MCF 10A (cell line): ENCODE measurements at regions not wholly inside any gene's neighbourhood (a gene's known extent, or its start where the extent isn't known, plus 50 kb on each side); places are given as distances from the start of the nearest gene placed in this dataset.

Experiments
- BruUV-seq: library from RNA; stranded (reverse); fragments of 400-500 nt; replicated peaks from 2 replicates; lab custom pipeline; 2021; lab: Mats Ljungman, UMichigan
- CTCF ChIA-PET: fragments of 300-600 bp; sonication (Branson Sonifier 250); formaldehyde crosslinking; extraction: SDS; loops from one replicate; lab custom pipeline; 2021; ENCODE audit warnings: antibody characterized with exemption, inconsistent platforms; lab: Yijun Ruan, JAX
- POLR2A ChIA-PET: fragments of 300-600, 350-650 bp; sonication (Branson Sonifier 250); formaldehyde crosslinking; extraction: SDS; loops from one replicate; lab custom pipeline; 2020; ENCODE audit warnings: antibody characterized with exemption, inconsistent platforms; lab: Yijun Ruan, JAX
- DNase-seq: peaks from one replicate; pipeline ENCODE4 v3.0.0-alpha.2; 2018; ENCODE audit not compliant: unreplicated experiment
- H3K27ac Mint-ChIP-seq: one replicate; pipeline ENCODE4 v1.8.0; 2022; ENCODE audit warnings: mild to moderate bottlenecking, low read depth, mixed read lengths; ENCODE audit not compliant: unreplicated experiment
- H3K27me3 Mint-ChIP-seq: one replicate; pipeline ENCODE4 v1.8.0; 2022; ENCODE audit warnings: mixed read lengths; ENCODE audit not compliant: insufficient read depth, unreplicated experiment
- H3K36me3 Mint-ChIP-seq: one replicate; pipeline ENCODE4 v1.8.0; 2022; ENCODE audit warnings: mild to moderate bottlenecking, moderate library complexity, mixed read lengths; ENCODE audit not compliant: insufficient read depth, unreplicated experiment
- H3K4me1 Mint-ChIP-seq: one replicate; pipeline ENCODE4 v1.8.0; 2022; ENCODE audit warnings: mixed read lengths; ENCODE audit not compliant: insufficient read depth, unreplicated experiment
- H3K4me3 Mint-ChIP-seq: one replicate; pipeline ENCODE4 v1.8.0; 2022; ENCODE audit warnings: mild to moderate bottlenecking, moderate library complexity, mixed read lengths; ENCODE audit not compliant: unreplicated experiment
- H3K9me3 Mint-ChIP-seq: one replicate; pipeline ENCODE4 v1.8.0; 2022; ENCODE audit warnings: mixed read lengths; ENCODE audit not compliant: unreplicated experiment
- intact Hi-C: fragments of 100-400 bp; cut with micrococcal nuclease; formaldehyde crosslinking; loops from 2 replicates; pipeline ENCODE4 v1.14.1; 2022
- TF ChIP-seq, protein P1 (sequence below): fragments of 200-600 bp; IDR thresholded peaks from one replicate; pipeline ENCODE4 v1.8.0; 2022; ENCODE audit warnings: antibody characterized with exemption, mild to moderate bottlenecking; ENCODE audit not compliant: unreplicated experiment

DNA sequence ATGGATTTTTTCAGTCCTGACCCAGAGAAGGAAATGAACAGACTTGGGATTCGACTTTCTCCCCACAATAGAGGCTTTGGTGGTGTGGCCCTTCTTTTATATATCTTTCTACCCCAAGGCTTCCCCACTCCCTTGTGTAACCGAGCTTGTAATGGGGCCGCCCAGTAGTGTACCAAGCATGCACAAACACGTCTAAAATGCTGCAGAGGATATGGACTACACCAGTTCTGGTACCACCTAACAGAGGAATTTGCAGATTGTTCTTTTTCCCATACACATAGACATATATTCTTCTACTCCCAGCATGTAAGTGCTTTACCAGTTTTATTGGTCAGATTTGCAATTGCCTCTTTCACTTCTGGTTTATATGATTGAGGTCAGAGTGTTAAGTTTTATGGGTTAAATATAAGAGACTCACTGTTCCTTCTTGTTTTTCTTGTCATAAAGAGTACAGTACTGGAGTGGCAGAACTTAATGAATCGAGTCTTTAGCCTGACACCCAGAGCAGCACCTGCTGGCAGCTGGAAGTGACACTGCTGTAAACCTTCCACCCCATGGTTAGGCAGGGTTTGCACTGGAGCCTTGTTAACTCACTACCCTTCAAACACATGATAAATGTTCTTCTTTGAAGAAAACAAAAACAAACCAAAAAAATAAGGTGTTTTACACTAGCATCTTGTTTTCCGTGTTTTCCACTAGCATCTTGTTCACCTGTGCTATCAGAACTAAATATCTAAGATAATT is 198.6 kb downstream of the PTPRC start:
- CTCF ChIA-PET: interaction anchor here (0.5 to 1.1 kb wide), 3 partner anchors 99 to 708 kb away, joined by 3 to 4 read pairs (median 4); no protein-coding TSS in a partner anchor
- TF ChIP-seq, protein P1, sequence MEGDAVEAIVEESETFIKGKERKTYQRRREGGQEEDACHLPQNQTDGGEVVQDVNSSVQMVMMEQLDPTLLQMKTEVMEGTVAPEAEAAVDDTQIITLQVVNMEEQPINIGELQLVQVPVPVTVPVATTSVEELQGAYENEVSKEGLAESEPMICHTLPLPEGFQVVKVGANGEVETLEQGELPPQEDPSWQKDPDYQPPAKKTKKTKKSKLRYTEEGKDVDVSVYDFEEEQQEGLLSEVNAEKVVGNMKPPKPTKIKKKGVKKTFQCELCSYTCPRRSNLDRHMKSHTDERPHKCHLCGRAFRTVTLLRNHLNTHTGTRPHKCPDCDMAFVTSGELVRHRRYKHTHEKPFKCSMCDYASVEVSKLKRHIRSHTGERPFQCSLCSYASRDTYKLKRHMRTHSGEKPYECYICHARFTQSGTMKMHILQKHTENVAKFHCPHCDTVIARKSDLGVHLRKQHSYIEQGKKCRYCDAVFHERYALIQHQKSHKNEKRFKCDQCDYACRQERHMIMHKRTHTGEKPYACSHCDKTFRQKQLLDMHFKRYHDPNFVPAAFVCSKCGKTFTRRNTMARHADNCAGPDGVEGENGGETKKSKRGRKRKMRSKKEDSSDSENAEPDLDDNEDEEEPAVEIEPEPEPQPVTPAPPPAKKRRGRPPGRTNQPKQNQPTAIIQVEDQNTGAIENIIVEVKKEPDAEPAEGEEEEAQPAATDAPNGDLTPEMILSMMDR: no peak
- Mint-ChIP-seq H3K4me3 (no peak overlapping the region), H3K27me3 (no peaks in the 10 kb centered on the region), H3K36me3 (no peaks in the 10 kb centered on the region), H3K4me1 (peaks cover 23% of the 10 kb centered on the region), H3K9me3 (no peaks in the 10 kb centered on the region), H3K27ac (peak overlapping the region; percentile 56)
- POLR2A ChIA-PET: interaction anchor here (0.7 to 0.9 kb wide), 3 partner anchors 47 to 100 kb away, joined by 3 read pairs; no protein-coding TSS in a partner anchor
- no TSS peak for BruUV-seq
- intact Hi-C loops: no loop called here
- DNase-seq: peak; percentile 34

DNA sequence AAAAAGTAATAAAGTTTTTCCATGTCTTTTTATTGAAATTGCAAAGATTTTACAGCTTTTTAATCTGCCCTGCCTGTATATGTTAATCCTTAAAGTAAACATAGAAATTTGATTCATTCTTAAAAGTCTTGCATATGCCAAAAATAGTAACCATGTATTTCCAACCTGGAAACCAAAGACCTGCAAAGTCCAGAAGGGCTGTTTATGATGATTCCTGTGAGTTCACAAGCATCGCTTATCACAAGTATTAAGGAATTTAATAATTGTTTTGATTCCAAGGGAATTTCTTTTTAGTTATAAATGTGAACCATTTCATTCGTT is 199.1 kb downstream of the PTPRC start:
- H3K4me1 Mint-ChIP-seq: peaks cover 23% of the 10 kb centered on the region
- H3K36me3 Mint-ChIP-seq: peaks cover 4% of the 10 kb centered on the region
- POLR2A ChIA-PET: interaction anchor here (0.9 kb wide), 1 partner anchor 99 kb away, joined by 3 read pairs; no protein-coding TSS in a partner anchor
- H3K9me3 Mint-ChIP-seq: no peaks in the 10 kb centered on the region
- TF ChIP-seq, protein P1: no peak
- no peaks in the 10 kb centered on the region for H3K27me3 Mint-ChIP-seq
- no peak overlapping the region for H3K27ac Mint-ChIP-seq
- CTCF ChIA-PET: interaction anchor here (0.5 to 1.1 kb wide), 3 partner anchors 98 to 626 kb away, joined by 3 to 4 read pairs (median 4); no protein-coding TSS in a partner anchor
- H3K4me3 Mint-ChIP-seq: no peak overlapping the region
- intact Hi-C loops: no loop called here
- no peak for DNase-seq
- BruUV-seq: no TSS peak

GRCh38 chr1:198841477-198841876 is 202.6 kb downstream of the PTPRC start:
- H3K27ac Mint-ChIP-seq: no peak overlapping the region
- ChIA-PET POLR2A (interaction anchor here (0.7 kb wide), 1 partner anchor 1382 kb away, joined by 3 read pairs; no protein-coding TSS in a partner anchor), CTCF (interaction anchor here (1.4 to 1.7 kb wide), 2 partner anchors 14 to 622 kb away, joined by 3 read pairs; no protein-coding TSS in a partner anchor)
- H3K4me1 Mint-ChIP-seq: peaks cover 15% of the 10 kb centered on the region
- peaks cover 25% of the 10 kb centered on the region for H3K36me3 Mint-ChIP-seq
- TF ChIP-seq, protein P1: no peak
- DNase-seq: no peak
- no TSS peak for BruUV-seq
- H3K9me3 Mint-ChIP-seq: no peaks in the 10 kb centered on the region
- H3K27me3 Mint-ChIP-seq: no peaks in the 10 kb centered on the region
- no peak overlapping the region for H3K4me3 Mint-ChIP-seq
- intact Hi-C loops: loop anchor here (5.0 kb wide), 1 partner anchor 271 kb away; no protein-coding TSS in a partner anchor

GRCh38 chr1:198842686-198843085 is 203.8 kb downstream of the PTPRC start:
- POLR2A ChIA-PET: no interaction called here
- Mint-ChIP-seq H3K4me3 (no peak overlapping the region), H3K4me1 (peaks cover 3% of the 10 kb centered on the region), H3K9me3 (no peaks in the 10 kb centered on the region), H3K27ac (no peak overlapping the region), H3K27me3 (no peaks in the 10 kb centered on the region), H3K36me3 (peaks cover 32% of the 10 kb centered on the region)
- CTCF ChIA-PET: interaction anchor here (0.6 to 1.7 kb wide), 6 partner anchors 11 to 620 kb away, joined by 3 to 7 read pairs (median 3); no protein-coding TSS in a partner anchor
- no TSS peak for BruUV-seq
- no peak for DNase-seq
- intact Hi-C loops: loop anchor here (5.0 kb wide), 1 partner anchor 270 kb away; no protein-coding TSS in a partner anchor
- TF ChIP-seq, protein P1: no peak
